Activated T-helper 2 cell treated with anti-CD3 and anti-CD28 coated beads, Interferon-gamma antibody, Interleukin-2, Interleukin-4, amounts not matched to agents 10 μg/mL and 5 μg/mL and 100 μg/mL, durations not matched to agents 14 hours and 24 hours and 36 hours (primary cell): ENCODE measurements at regions not wholly inside any gene's neighbourhood (a gene's known extent, or its start where the extent isn't known, plus 50 kb on each side); places are given as distances from the start of the nearest gene placed in this dataset.

Source experiments
- DNase-seq: peaks from one replicate; pipeline ENCODE4 v3.0.0; 2021; ENCODE audit warnings: low spot score
- H3K27ac Mint-ChIP-seq: one replicate; pipeline ENCODE4 v1.8.0; 2021; ENCODE audit warnings: mixed read lengths
- H3K27me3 Mint-ChIP-seq: one replicate; pipeline ENCODE4 v1.8.0; 2021; ENCODE audit warnings: low read depth, mixed read lengths
- H3K36me3 Mint-ChIP-seq: one replicate; pipeline ENCODE4 v1.8.0; 2021; ENCODE audit warnings: low read depth, mixed read lengths
- H3K4me1 Mint-ChIP-seq: one replicate; pipeline ENCODE4 v1.8.0; 2021; ENCODE audit warnings: low read depth, mixed read lengths
- H3K4me3 Mint-ChIP-seq: one replicate; pipeline ENCODE4 v1.8.0; 2021; ENCODE audit warnings: low read depth, mild to moderate bottlenecking, moderate library complexity, mixed read lengths
- H3K9me3 Mint-ChIP-seq: one replicate; pipeline ENCODE4 v1.8.0; 2021; ENCODE audit warnings: mixed read lengths
- intact Hi-C: fragments of 100-400 bp; cut with micrococcal nuclease; formaldehyde crosslinking; loops from one replicate; pipeline ENCODE4 v1.15.1; 2023

DNA sequence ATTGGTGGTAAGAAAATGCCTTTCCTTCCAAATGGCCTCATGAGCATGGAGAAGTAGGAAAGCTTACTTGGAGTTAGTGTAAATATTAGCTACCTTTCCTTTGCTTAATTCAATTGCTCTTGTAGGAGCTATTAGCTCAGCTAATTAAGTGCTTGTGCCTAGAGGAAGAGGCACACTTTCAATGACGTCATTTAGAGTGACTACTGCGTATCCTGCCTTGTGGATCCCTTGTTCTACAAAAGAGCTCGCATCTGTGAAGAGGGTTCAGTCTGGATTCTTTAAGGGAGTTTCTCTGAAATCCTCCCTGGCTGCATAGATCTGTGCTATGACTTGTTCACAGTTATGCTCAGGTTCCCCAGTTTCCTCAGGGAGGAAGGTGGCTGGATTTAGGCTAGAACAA, 122.5 kb upstream of the SPHKAP start:
- no peaks in the 10 kb centered on the region for H3K36me3 Mint-ChIP-seq
- H3K4me1 Mint-ChIP-seq, result no peaks in the 10 kb centered on the region
- no peaks in the 10 kb centered on the region for H3K27me3 Mint-ChIP-seq
- no peak overlapping the region for H3K4me3 Mint-ChIP-seq
- no peak for DNase-seq
- H3K27ac Mint-ChIP-seq, result no peak overlapping the region
- peaks cover 3% of the 10 kb centered on the region for H3K9me3 Mint-ChIP-seq
- intact Hi-C loops, result no loop called here

DNA sequence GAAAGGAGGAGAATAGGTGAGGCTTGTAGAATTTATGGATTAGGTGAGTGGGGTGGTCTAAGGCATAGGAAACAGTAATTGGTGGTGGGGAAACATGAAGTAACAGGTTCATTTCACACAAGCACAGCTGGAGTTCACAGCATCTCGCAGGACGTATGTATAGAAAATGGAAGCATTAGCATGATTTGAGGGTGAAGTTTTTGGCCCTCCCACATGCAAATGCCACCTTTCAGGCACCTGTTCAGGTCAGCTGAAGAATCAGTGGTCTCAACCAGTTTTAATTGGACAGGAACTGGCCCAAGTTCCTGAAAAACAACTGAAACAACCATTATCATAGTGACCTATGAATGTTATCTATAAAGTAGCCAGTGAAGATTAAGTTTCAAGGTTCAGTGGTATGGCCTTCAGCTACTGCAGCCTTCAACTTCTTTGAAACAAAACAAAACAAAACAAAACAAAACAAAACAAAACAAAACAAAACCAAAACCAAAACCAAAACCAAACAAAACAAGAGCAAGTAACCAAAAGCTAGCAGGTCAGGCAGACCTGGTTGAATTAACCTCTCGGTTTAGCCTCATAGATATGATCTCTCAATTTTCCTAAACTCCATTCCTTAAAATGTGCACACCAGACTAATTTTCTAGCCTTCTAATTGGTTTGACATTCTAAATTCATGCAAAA, 102.1 kb upstream of the SPHKAP start:
- Mint-ChIP-seq H3K9me3 (peaks cover 10% of the 10 kb centered on the region), H3K4me3 (no peak overlapping the region), H3K36me3 (no peaks in the 10 kb centered on the region), H3K4me1 (no peaks in the 10 kb centered on the region), H3K27ac (no peak overlapping the region), H3K27me3 (no peaks in the 10 kb centered on the region)
- intact Hi-C loops, result no loop called here
- no peak for DNase-seq

DNA sequence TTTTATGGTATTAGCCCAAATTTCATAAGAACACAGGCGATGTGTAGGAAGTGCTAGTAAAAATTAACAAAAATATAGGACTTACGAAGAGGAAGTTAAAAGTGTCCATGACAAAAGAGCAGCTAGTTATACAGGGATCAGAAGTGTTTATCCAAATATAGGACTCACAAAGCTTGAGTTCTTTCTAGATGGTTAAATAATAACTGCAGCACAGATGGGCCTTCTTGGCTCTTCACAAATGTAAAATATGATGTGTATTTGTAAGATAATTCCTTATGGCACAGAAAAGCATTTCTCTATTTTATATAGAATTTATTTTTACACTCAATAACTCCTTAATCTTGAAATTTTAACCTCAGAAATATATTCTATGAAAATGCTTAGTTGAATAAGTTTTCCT, 100.9 kb upstream of the SPHKAP start:
- Mint-ChIP-seq H3K27ac (no peak overlapping the region), H3K27me3 (no peaks in the 10 kb centered on the region), H3K4me1 (no peaks in the 10 kb centered on the region), H3K9me3 (peaks cover 10% of the 10 kb centered on the region), H3K36me3 (no peaks in the 10 kb centered on the region), H3K4me3 (no peak overlapping the region)
- intact Hi-C loops, result no loop called here
- DNase-seq, result no peak

DNA sequence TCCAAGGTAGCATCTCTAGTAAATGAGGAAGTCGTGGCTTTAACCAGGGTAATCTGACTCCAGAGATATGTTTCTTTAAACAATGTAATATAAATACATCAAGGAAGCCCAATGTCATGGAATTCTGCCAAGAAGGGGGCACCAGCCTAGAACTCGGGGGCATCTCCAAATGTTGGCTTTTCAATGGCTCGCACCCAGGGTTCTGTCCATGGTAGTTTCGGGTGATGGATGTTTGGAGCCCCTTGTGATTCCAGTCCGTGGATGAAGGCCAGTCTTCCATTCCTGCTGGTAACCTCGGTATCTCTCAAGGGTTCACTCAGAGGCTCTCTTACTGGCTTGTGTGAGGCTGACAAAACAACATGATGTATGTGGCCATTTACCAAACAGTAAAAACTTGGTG, 91.7 kb upstream of the SPHKAP start:
- intact Hi-C loops, result no loop called here
- no peak overlapping the region for H3K27ac Mint-ChIP-seq
- no peaks in the 10 kb centered on the region for H3K4me1 Mint-ChIP-seq
- peaks cover 14% of the 10 kb centered on the region for H3K9me3 Mint-ChIP-seq
- H3K27me3 Mint-ChIP-seq, result no peaks in the 10 kb centered on the region
- no peak overlapping the region for H3K4me3 Mint-ChIP-seq
- no peaks in the 10 kb centered on the region for H3K36me3 Mint-ChIP-seq
- DNase-seq, result no peak

DNA sequence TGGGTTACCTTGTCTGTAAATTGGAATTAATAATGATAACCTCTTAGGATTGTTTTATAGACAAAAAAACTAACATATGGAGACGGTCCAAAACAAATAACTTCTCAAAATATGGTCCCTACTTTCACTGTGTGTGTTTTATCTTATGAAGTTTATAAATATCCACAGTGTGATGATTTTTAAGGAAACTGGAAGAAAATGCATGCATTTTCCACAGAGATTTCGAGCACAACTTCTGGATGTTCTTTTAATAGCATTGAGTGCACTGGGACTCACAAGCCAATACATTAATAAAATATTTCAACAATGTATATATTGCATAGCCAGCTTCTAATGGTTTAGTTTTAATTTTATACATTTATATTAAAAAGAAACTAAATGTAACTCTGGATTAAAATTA, 87.9 kb upstream of the SPHKAP start:
- Mint-ChIP-seq H3K9me3 (peaks cover 11% of the 10 kb centered on the region), H3K4me1 (no peaks in the 10 kb centered on the region), H3K27me3 (no peaks in the 10 kb centered on the region), H3K4me3 (no peak overlapping the region), H3K36me3 (no peaks in the 10 kb centered on the region), H3K27ac (no peak overlapping the region)
- no peak for DNase-seq
- intact Hi-C loops, result no loop called here

DNA sequence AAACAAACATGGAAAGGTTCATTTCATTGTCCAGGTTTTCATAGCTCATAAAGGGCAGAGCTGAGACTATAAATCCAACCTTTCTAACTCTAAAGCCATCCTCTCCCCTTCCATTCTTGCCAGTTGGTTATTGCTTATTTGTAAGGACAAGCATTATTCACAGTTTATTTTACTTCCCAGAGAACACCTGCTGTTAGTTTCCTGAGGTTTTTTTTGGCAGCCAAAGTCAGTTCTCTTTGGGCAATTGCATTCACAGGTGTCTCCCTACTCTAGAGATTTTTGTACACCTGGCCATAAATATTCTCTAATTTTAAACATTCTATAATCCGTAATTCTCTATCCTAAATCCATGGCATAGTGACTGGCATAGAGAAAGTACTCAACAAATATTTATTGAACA, 87.3 kb upstream of the SPHKAP start:
- Mint-ChIP-seq H3K27me3 (no peaks in the 10 kb centered on the region), H3K36me3 (no peaks in the 10 kb centered on the region), H3K4me1 (no peaks in the 10 kb centered on the region), H3K9me3 (peaks cover 6% of the 10 kb centered on the region), H3K27ac (no peak overlapping the region), H3K4me3 (no peak overlapping the region)
- DNase-seq, result no peak
- intact Hi-C loops, result no loop called here

DNA sequence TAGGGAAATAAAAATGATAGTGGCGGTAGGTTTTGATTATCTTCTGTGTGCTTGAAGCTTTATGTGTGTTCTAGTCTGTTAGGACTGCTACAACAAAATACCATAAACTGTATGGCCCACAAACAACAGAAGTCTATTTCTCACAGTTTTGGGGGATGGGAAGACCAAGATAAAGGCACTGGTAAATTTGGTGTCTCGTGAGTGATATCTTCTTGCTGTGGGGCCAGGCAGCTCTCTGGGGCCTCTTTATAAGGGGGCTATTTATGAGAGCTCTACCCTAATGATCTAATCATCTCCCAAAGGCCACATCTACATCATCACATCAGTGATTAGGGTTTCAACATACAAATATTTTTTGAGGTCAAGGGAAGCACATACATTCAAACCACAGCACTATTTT, 86.8 kb upstream of the SPHKAP start:
- intact Hi-C loops, result no loop called here
- no peak overlapping the region for H3K4me3 Mint-ChIP-seq

DNA sequence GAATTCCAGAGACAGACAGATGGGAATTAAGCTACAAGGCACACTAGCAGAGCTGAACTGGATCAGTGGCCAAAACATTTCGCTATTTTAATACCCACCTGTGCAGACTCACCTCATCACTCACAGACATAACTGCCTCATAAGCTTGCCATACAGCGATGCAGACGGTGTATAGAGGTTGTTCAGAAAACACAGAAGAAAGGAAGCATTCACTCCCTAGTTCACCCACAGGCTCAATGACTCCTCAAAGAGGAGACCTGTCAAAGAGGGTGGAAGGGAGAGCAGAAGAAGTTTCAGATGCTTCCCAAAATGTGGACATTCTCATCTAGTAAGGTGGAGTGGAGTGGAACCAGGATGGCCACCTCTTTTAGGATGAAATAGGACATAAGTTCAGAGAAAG, 81.7 kb upstream of the SPHKAP start:
- Mint-ChIP-seq H3K27me3 (no peaks in the 10 kb centered on the region), H3K9me3 (peaks cover 3% of the 10 kb centered on the region), H3K36me3 (no peaks in the 10 kb centered on the region), H3K4me1 (no peaks in the 10 kb centered on the region), H3K4me3 (no peak overlapping the region), H3K27ac (no peak overlapping the region)
- DNase-seq, result no peak
- intact Hi-C loops, result no loop called here

More for the DNA sequence above, 86.8 kb upstream of the SPHKAP start:
- no peak for DNase-seq
- Mint-ChIP-seq H3K9me3 (peaks cover 2% of the 10 kb centered on the region), H3K36me3 (no peaks in the 10 kb centered on the region), H3K27me3 (no peaks in the 10 kb centered on the region), H3K27ac (no peak overlapping the region), H3K4me1 (no peaks in the 10 kb centered on the region)

DNA sequence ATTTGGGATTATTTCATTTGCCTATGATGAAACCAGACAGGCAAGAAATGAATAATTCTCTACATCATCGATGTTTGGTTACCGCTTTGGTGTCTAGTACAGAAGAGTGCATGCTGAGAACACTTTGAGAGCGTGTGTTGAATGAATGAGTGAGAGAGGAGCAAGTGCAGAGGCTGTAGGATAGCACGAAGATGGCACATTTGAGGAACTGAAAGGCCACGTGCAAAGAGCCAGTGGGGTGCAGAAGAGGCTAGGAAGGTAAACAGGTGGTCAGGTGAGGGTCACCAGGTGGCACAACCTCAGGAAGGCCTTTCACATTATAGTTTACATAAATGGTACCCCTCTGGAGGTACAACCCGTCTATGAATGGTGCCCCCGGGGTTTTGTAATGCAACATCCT, 80.1 kb upstream of the SPHKAP start:
- Mint-ChIP-seq H3K27me3 (no peaks in the 10 kb centered on the region), H3K27ac (no peak overlapping the region), H3K4me1 (no peaks in the 10 kb centered on the region), H3K36me3 (no peaks in the 10 kb centered on the region), H3K4me3 (no peak overlapping the region), H3K9me3 (peaks cover 3% of the 10 kb centered on the region)
- intact Hi-C loops, result no loop called here
- DNase-seq, result no peak

DNA sequence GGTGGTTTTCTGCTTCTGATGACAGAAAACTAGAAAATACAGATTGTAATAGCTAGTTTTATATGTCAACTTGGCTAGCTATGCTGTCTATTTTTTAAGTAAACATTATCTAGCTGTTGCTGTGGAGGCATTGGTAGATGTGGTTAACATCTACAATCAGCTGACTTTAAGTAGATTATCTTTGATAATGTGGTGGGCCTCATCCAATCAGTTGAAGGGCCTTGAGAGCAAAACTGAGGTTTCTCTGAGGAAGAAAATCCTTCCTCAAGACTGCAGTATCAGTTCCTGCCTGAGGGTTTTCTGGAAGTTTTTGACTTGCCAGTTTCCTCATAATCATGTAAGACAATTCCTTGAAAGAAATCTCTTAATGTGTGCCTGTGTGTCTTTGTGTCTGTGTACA, 75.9 kb upstream of the SPHKAP start:
- H3K4me1 Mint-ChIP-seq, result no peaks in the 10 kb centered on the region
- no peak overlapping the region for H3K4me3 Mint-ChIP-seq
- DNase-seq, result no peak
- intact Hi-C loops, result no loop called here
- peaks cover 3% of the 10 kb centered on the region for H3K9me3 Mint-ChIP-seq
- no peaks in the 10 kb centered on the region for H3K36me3 Mint-ChIP-seq
- no peaks in the 10 kb centered on the region for H3K27me3 Mint-ChIP-seq
- H3K27ac Mint-ChIP-seq, result no peak overlapping the region

DNA sequence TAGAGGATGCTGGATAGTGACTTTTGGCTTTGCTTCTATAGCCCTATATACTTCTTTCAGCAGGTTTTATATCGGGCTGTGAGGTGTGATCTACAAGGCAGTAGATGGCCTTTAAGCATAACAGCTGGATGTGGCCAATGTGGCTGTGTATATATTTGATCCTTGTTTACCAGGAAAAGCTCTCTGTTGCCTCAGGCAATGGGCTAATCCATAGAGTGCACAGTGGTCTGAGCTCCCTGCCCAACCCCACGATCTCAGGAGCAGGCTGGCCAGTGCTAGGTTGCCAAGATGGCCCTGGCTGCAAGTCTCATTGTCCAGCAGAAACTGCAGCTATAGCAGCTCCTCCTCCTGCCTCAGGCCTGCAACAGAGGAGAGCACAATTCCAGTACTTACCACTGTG, 72.3 kb upstream of the SPHKAP start:
- Mint-ChIP-seq H3K4me3 (no peak overlapping the region), H3K4me1 (no peaks in the 10 kb centered on the region), H3K27me3 (no peaks in the 10 kb centered on the region), H3K9me3 (no peaks in the 10 kb centered on the region), H3K36me3 (no peaks in the 10 kb centered on the region), H3K27ac (no peak overlapping the region)
- intact Hi-C loops, result no loop called here
- DNase-seq, result no peak

DNA sequence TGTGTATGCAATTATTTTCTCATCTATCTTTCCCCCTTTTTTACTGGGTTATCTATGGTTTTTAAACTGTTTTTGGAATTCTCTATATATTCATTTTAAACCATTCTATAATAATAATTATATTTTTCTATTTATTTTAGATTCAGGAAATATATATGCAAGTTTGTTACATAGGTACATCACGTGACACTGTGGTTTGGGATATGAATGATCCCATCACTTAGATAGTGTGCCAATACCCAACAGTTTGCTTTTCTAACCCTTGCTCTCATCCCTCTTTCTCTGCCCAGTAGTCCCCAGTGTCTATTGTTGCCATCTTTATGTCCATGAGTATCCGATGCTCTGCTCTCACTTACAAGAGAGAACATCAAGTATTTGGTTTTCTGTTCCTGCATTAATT, 65.8 kb upstream of the SPHKAP start:
- no peak overlapping the region for H3K27ac Mint-ChIP-seq
- intact Hi-C loops, result no loop called here
- no peaks in the 10 kb centered on the region for H3K36me3 Mint-ChIP-seq
- no peak for DNase-seq
- H3K4me1 Mint-ChIP-seq, result no peaks in the 10 kb centered on the region
- no peaks in the 10 kb centered on the region for H3K27me3 Mint-ChIP-seq
- H3K4me3 Mint-ChIP-seq, result no peak overlapping the region
- H3K9me3 Mint-ChIP-seq, result peaks cover 3% of the 10 kb centered on the region

DNA sequence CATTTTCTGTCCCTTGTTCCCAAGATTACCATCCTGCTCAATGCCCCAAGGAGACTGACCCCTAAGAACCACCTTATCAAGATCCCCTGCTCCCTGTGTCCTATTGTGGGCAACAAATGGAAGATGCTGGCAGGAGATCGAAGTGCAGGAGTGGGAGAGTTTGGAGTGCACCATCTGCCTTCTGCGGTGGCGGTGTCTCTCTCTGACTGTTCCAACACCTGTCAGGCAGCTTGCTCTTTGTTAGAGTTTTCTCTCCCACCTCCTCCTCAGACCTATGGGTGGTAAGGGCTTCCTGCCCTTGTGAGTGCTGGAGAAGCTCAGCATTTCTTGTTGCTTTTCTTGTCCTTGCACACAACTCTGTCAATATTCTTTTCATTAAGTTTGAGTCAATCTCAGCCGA, 64.1 kb upstream of the SPHKAP start:
- Mint-ChIP-seq H3K9me3 (peaks cover 3% of the 10 kb centered on the region), H3K4me3 (no peak overlapping the region), H3K27me3 (no peaks in the 10 kb centered on the region), H3K27ac (no peak overlapping the region), H3K4me1 (no peaks in the 10 kb centered on the region), H3K36me3 (no peaks in the 10 kb centered on the region)
- no peak for DNase-seq
- intact Hi-C loops, result no loop called here

DNA sequence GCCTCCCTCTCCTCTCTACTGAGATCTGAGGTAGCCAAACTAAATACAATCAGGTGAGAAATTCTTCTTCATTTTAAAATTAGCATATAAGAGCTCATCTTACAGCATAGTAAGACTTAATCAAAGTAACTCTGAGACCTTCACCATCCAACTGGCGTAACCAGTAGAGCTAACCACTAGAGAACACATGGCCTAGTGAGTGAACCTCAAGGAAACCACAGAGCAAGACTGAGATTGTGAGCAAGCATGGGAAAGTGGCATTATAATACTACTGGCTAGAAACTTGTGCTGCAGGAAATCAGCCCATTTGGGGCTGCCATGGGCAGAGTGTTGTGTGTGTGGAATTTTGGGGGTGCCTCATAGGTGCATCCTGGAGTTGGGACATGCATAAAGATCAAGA, 61.1 kb upstream of the SPHKAP start:
- intact Hi-C loops, result no loop called here
- Mint-ChIP-seq H3K27me3 (no peaks in the 10 kb centered on the region), H3K9me3 (peaks cover 2% of the 10 kb centered on the region), H3K4me3 (no peak overlapping the region), H3K27ac (no peak overlapping the region), H3K36me3 (no peaks in the 10 kb centered on the region), H3K4me1 (no peaks in the 10 kb centered on the region)
- no peak for DNase-seq
